Calu3 (cell line): ENCODE measurements at regions not wholly inside any gene's neighbourhood (a gene's known extent, or its start where the extent isn't known, plus 50 kb on each side); places are given as distances from the start of the nearest gene placed in this dataset.

ENCODE experiments used
- BruUV-seq: library from RNA; stranded (reverse); fragments of 400-500 nt; replicated peaks from 2 replicates; lab custom pipeline; 2021; lab: Mats Ljungman, UMichigan
- CTCF ChIA-PET: fragments of 300-600 bp; sonication (Branson Sonifier 250); formaldehyde crosslinking; loops from one replicate; lab custom pipeline; 2022; ENCODE audit warnings: antibody characterized with exemption; lab: Charles Lee
- DNase-seq: peaks from one replicate; pipeline ENCODE4 v3.0.0; 2022
- H3K27ac Mint-ChIP-seq: one replicate; pipeline ENCODE4 v1.8.0; 2022; ENCODE audit warnings: mixed read lengths; ENCODE audit not compliant: unreplicated experiment
- H3K27me3 Mint-ChIP-seq: one replicate; pipeline ENCODE4 v1.8.0; 2022; ENCODE audit warnings: mixed read lengths; ENCODE audit not compliant: unreplicated experiment
- H3K36me3 Mint-ChIP-seq: one replicate; pipeline ENCODE4 v1.8.0; 2022; ENCODE audit warnings: mild to moderate bottlenecking, moderate library complexity, mixed read lengths; ENCODE audit not compliant: insufficient read depth, unreplicated experiment
- H3K4me1 Mint-ChIP-seq: one replicate; pipeline ENCODE4 v1.8.0; 2022; ENCODE audit warnings: mild to moderate bottlenecking, low read depth, mixed read lengths; ENCODE audit not compliant: unreplicated experiment
- H3K4me3 Mint-ChIP-seq: one replicate; pipeline ENCODE4 v1.8.0; 2022; ENCODE audit warnings: mild to moderate bottlenecking, low read depth, moderate library complexity, mixed read lengths; ENCODE audit not compliant: unreplicated experiment
- H3K9me3 Mint-ChIP-seq: one replicate; pipeline ENCODE4 v1.8.0; 2022; ENCODE audit warnings: low read depth, mixed read lengths; ENCODE audit not compliant: unreplicated experiment
- intact Hi-C: fragments of 100-400 bp; cut with micrococcal nuclease; formaldehyde crosslinking; loops from one replicate; pipeline ENCODE4 v1.10.0; 2022; ENCODE audit not compliant: unreplicated experiment
- TF ChIP-seq, protein P1 (sequence below): fragments of 200-600 bp; IDR thresholded peaks from one replicate; pipeline ENCODE4 v1.8.0; 2022; ENCODE audit warnings: antibody characterized with exemption; ENCODE audit not compliant: unreplicated experiment

DNA sequence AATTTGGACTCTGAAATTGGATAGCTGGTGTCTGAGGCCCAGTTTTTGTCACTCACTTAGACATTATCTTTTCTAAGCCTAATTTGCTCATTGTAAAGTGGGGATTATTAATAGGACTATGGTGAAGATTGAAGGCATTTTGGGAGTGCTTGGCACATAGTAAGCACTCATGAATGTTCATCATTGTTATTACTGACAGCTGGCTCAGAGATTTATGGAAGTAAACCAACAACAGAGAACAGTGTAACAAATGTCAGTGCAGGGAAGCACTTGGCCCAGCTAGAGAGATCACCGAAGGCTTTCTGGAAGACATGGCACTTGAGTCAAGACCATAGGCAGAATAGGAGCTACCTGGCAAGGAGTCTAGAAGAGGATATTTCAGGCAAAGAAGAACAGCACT is 92.3 kb downstream of the RFC3 start:
- BruUV-seq: no TSS peak
- H3K4me1 Mint-ChIP-seq: no peaks in the 10 kb centered on the region
- H3K4me3 Mint-ChIP-seq: no peak overlapping the region
- no peaks in the 10 kb centered on the region for H3K27me3 Mint-ChIP-seq
- H3K36me3 Mint-ChIP-seq: no peaks in the 10 kb centered on the region
- H3K27ac Mint-ChIP-seq: no peak overlapping the region
- CTCF ChIA-PET: interaction anchor here (0.6 kb wide), 1 partner anchor 1081 kb away, joined by 3 read pairs; no protein-coding TSS in a partner anchor
- intact Hi-C loops: no loop called here
- no peaks in the 10 kb centered on the region for H3K9me3 Mint-ChIP-seq
- TF ChIP-seq, protein P1, sequence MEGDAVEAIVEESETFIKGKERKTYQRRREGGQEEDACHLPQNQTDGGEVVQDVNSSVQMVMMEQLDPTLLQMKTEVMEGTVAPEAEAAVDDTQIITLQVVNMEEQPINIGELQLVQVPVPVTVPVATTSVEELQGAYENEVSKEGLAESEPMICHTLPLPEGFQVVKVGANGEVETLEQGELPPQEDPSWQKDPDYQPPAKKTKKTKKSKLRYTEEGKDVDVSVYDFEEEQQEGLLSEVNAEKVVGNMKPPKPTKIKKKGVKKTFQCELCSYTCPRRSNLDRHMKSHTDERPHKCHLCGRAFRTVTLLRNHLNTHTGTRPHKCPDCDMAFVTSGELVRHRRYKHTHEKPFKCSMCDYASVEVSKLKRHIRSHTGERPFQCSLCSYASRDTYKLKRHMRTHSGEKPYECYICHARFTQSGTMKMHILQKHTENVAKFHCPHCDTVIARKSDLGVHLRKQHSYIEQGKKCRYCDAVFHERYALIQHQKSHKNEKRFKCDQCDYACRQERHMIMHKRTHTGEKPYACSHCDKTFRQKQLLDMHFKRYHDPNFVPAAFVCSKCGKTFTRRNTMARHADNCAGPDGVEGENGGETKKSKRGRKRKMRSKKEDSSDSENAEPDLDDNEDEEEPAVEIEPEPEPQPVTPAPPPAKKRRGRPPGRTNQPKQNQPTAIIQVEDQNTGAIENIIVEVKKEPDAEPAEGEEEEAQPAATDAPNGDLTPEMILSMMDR: no peak
- no peak for DNase-seq

DNA sequence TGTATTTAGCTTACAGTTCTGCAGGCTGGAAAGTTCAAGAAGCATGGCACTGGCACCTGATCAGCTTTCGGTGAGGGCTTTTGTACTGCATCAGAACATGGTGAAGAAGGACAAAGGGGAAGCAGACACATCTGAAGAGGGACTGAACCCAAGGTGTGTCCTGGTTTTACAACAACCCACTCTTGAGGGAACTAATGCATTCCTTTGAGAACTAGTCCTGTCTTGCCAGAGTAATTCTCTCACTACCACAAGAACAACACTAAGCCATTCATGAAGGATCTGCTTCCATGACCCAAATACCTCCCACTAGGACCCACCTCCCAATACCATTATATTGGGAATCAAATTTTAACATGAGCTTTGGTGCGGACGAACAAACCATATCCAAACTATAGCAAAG is 93.6 kb downstream of the RFC3 start:
- Mint-ChIP-seq H3K36me3 (no peaks in the 10 kb centered on the region), H3K4me3 (no peak overlapping the region), H3K27me3 (no peaks in the 10 kb centered on the region), H3K4me1 (no peaks in the 10 kb centered on the region), H3K27ac (no peak overlapping the region), H3K9me3 (no peaks in the 10 kb centered on the region)
- CTCF ChIA-PET: no interaction called here
- no peak for DNase-seq
- BruUV-seq: no TSS peak
- TF ChIP-seq, protein P1: no peak
- intact Hi-C loops: no loop called here

DNA sequence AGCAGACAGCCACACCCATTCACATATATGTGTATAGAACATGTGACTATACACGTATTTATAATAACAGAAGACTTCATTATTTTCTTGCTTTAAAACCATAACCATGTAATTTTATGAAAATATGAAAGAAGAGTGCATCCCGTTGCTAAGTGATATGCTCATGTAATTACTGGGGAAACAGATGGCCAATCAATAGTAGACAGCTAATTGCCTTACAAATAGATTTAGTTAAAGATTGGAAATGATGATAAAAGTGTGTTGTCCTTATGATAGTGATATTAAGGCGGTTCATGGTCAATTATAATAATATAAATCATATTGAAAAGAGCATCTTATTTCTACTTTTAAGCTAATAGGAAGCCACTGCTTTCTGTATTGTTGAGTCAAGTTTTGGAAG is 95.9 kb downstream of the RFC3 start:
- TF ChIP-seq, protein P1: no peak
- no peaks in the 10 kb centered on the region for H3K36me3 Mint-ChIP-seq
- H3K4me1 Mint-ChIP-seq: no peaks in the 10 kb centered on the region
- H3K27ac Mint-ChIP-seq: no peak overlapping the region
- H3K27me3 Mint-ChIP-seq: no peaks in the 10 kb centered on the region
- BruUV-seq: no TSS peak
- CTCF ChIA-PET: no interaction called here
- no peak overlapping the region for H3K4me3 Mint-ChIP-seq
- DNase-seq: no peak
- intact Hi-C loops: no loop called here
- H3K9me3 Mint-ChIP-seq: no peaks in the 10 kb centered on the region

DNA sequence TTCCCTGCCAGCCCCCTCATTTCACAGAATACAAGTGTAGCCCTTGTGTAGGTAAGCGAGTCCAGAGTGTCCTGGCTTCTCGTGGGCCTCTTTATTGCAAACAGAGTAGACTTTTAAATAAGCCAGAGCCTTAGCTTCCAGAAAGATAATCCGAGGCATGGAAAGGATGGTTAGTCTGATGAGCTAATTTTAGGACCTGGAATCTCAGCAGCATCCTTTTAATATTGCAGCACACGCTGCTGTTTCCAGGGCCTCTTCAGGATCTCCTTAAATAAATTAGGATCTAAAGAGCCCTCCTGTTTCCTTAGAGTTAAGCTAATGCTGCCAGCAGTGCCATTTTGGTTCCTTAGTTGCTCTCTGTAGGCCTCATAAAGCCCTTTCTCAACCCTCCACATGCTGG is 99.2 kb downstream of the RFC3 start:
- intact Hi-C loops: no loop called here
- TF ChIP-seq, protein P1: no peak
- Mint-ChIP-seq H3K36me3 (no peaks in the 10 kb centered on the region), H3K27me3 (no peaks in the 10 kb centered on the region), H3K9me3 (no peaks in the 10 kb centered on the region), H3K4me1 (no peaks in the 10 kb centered on the region), H3K4me3 (no peak overlapping the region), H3K27ac (no peak overlapping the region)
- CTCF ChIA-PET: no interaction called here
- DNase-seq: no peak
- no TSS peak for BruUV-seq
